Activated CD4-positive, CD25-positive, alpha-beta regulatory T cell treated with anti-CD3 and anti-CD28 coated beads, Interleukin-2, amount 50 U/mL, for 24 hours (primary cell): ENCODE measurements at regions not wholly inside any gene's neighbourhood (a gene's known extent, or its start where the extent isn't known, plus 50 kb on each side); places are given as distances from the start of the nearest gene placed in this dataset.
"Not testable (repeated sequence)": the region's sequence is repeated elsewhere in the genome, so short reads cannot be mapped to it uniquely, and the experiment has no call there.

Experiments
- ATAC-seq, 2 donors: fragments of 150-1000 bp; cut with Tn5 transposase; one replicate each; pipeline ENCODE4 v1.10.0; 2021; ENCODE audit warnings: mild to moderate bottlenecking in 1 of 2, moderate library complexity in 1 of 2

- ATAC-seq, result no peak
These were observed 876.8 kb downstream of the SLC6A15 start for GRCh38 chr12:84035766-84036165.

- no peak for ATAC-seq
These were observed 877.7 kb downstream of the SLC6A15 start for GRCh38 chr12:84034871-84035270.

- no peak for ATAC-seq
These were observed 879.4 kb downstream of the SLC6A15 start for GRCh38 chr12:84033162-84033561.

- ATAC-seq, result not testable (repeated sequence)
These were observed 893.9 kb downstream of the SLC6A15 start for GRCh38 chr12:84018556-84019179.

- no peak for ATAC-seq
These were observed 895.6 kb downstream of the SLC6A15 start for GRCh38 chr12:84016956-84017355.

- no peak for ATAC-seq
These were observed 915.2 kb downstream of the SLC6A15 start for GRCh38 chr12:83997423-83997822.

GRCh38 chr12:83996671-83997070, 915.9 kb downstream of the SLC6A15 start:
- no peak for ATAC-seq

GRCh38 chr12:83985084-83985483, 927.5 kb downstream of the SLC6A15 start:
- no peak for ATAC-seq

GRCh38 chr12:83980398-83980797, 932.2 kb downstream of the SLC6A15 start:
- ATAC-seq, result no peak

- no peak for ATAC-seq
These were observed 932.8 kb downstream of the SLC6A15 start for GRCh38 chr12:83979785-83980184.

- ATAC-seq, result no peak
These were observed 940.8 kb downstream of the SLC6A15 start for GRCh38 chr12:83971781-83972180.

GRCh38 chr12:83960767-83961166, 951.8 kb downstream of the SLC6A15 start:
- no peak for ATAC-seq

- no peak for ATAC-seq
These were observed 953.6 kb downstream of the SLC6A15 start for GRCh38 chr12:83958997-83959396.

GRCh38 chr12:83954956-83955601, 957.5 kb downstream of the SLC6A15 start:
- ATAC-seq, result no peak

GRCh38 chr12:83954071-83954789, 958.4 kb downstream of the SLC6A15 start:
- no peak for ATAC-seq

- ATAC-seq, result no peak
These were observed 966.7 kb downstream of the SLC6A15 start for GRCh38 chr12:83945871-83946270.

GRCh38 chr12:83939718-83940117, 972.9 kb downstream of the SLC6A15 start:
- no peak for ATAC-seq

- no peak for ATAC-seq
These were observed 979.0 kb downstream of the SLC6A15 start for GRCh38 chr12:83933615-83934014.

- ATAC-seq, result no peak
These were observed 980.6 kb downstream of the SLC6A15 start for GRCh38 chr12:83932011-83932410.

GRCh38 chr12:83931451-83931850, 981.1 kb downstream of the SLC6A15 start:
- ATAC-seq, result no peak

- not testable (repeated sequence) for ATAC-seq
These were observed 982.8 kb downstream of the SLC6A15 start for GRCh38 chr12:83929792-83930191.

- ATAC-seq, result no peak
These were observed 991.6 kb downstream of the SLC6A15 start for GRCh38 chr12:83920821-83921547.

- ATAC-seq, result no peak
These were observed 993.5 kb downstream of the SLC6A15 start for GRCh38 chr12:83919081-83919480.
